ENCODE measurements at regions not wholly inside any gene's neighbourhood (a gene's known extent, or its start where the extent isn't known, plus 50 kb on each side); places are given as distances from the start of the nearest gene placed in this dataset.

DNA sequence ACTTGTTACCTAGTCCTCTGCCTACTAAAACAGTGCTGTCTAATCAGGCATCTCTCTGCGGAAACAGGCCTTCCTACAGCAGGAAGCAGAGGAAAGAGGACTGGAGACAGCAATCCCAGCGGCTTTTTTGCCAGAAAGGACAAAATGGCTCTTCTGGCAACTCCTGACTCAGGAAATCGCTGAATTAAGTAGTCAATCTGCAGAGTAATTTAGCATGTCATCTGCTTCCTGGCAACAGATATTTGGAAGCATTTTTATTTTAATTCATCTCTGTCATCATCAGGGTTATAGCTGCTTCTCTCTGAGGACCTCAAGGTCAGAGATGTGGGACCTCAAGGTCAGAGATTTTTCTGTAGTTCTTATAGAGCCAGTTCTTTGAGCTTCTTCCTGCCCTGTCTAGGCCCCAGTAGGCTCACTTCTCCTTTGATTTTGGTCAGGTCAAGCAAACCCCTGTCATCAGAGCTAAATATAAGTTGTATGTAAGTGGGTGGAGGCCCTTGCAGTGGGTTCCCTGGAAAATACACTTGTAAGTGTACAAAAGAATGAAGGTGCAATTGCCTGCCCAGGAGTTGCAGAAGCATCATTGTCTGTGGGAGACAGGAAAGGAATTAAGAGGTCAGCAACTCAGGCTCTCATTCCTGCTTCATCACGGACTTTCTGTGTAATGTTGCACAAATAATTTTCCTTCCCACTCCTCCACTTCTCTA lies 229.4 kb downstream of the ALDH8A1 start:
- Histone ChIP-seq H3K9me1 (replicated peaks; ENCODE audit: control insufficient read depth, extremely low read depth, insufficient read depth, low read length) (no peaks in the 10 kb centered on the region), H3K4me1 (ENCODE audit: control insufficient read depth, extremely low read depth, insufficient read depth, low read length) (peaks cover 37% of the 10 kb centered on the region), H3K9ac (replicated peaks; ENCODE audit: extremely low read depth, insufficient read depth, low read length) (peak overlapping the region; percentile 6), H3K36me3 (ENCODE audit: control insufficient read depth in 2 of 2, extremely low read depth in 1 of 2, insufficient read depth in 2 of 2, low read length in 2 of 2) (no peaks in the 10 kb centered on the region), H3K4me2 (ENCODE audit: insufficient read depth, low read length) (peak overlapping the region; percentile 35), H3K9me3 (replicated peaks; ENCODE audit: control insufficient read depth, insufficient read depth, low read length) (no peaks in the 10 kb centered on the region), H4K20me1 (replicated peaks; ENCODE audit: control insufficient read depth, extremely low read depth, insufficient read depth, low read length) (no peaks in the 10 kb centered on the region), H3K79me2 (ENCODE audit: control insufficient read depth, insufficient read depth, low read length) (no peaks in the 10 kb centered on the region), H3K27ac (ENCODE audit: insufficient read depth, low read depth, low read length) (peak overlapping the region; percentile 74), H3K27me3 (ENCODE audit: control insufficient read depth in 2 of 2, insufficient read depth in 2 of 2, low read length in 2 of 2) (no peaks in the 10 kb centered on the region), H3K4me3 (replicated peaks in 1 of 3; ENCODE audit: insufficient read depth in 1 of 3, low read depth in 1 of 3, low read length in 3 of 3) (no peak overlapping the region), H2AFZ (ENCODE audit: low read depth, low read length) (no peak overlapping the region)
- FAIRE-seq = peak; percentile 99
- peak; percentile 94 for DNase-seq (ENCODE audit: low read depth, low spot score)
- ChIA-PET CTCF (interaction anchor here (0.9 to 2.5 kb wide), 9 partner anchors 14 to 546 kb away, joined by 3 to 10 read pairs (median 4); no protein-coding TSS in a partner anchor), POLR2A (interaction anchor here (1.1 kb wide), 1 partner anchor 544 kb away, joined by 3 read pairs; no protein-coding TSS in a partner anchor)
- no TSS peak for BruUV-seq (replicated peaks)
- intact Hi-C loops (cut with micrococcal nuclease) (loop anchor here (1.0 to 5.0 kb wide), 7 partner anchors 20 to 546 kb away; no protein-coding TSS in a partner anchor), dilution Hi-C loops (cut with MboI; ENCODE audit: extremely low pct_ligation_motif_present, low sequenced_read_pairs) (no loop called here)
- TF ChIP-seq POLR2AphosphoS5 (IDR thresholded peaks at IDR 0.05; ENCODE audit: insufficient read depth, low read depth, low read length) (peak; percentile 88), FOS (IDR thresholded peaks at IDR 0.05; ENCODE audit: borderline replicate concordance, insufficient read depth, low read length) (peak; percentile 66), MYC (IDR thresholded peaks at IDR 0.05; ENCODE audit: low read depth, low read length) (no peak), EZH2 (IDR thresholded peaks at IDR 0.05; ENCODE audit: borderline replicate concordance, low read depth, low read length, severe bottlenecking) (no peak), GATA2 (IDR thresholded peaks at IDR 0.05; ENCODE audit: insufficient read depth, insufficient read length, low read depth, low read length) (peak; percentile 97), POLR2A (IDR thresholded peaks at IDR 0.05; ENCODE audit: low read depth, low read length) (peak; percentile 61), JUN (IDR thresholded peaks at IDR 0.05; ENCODE audit: borderline replicate concordance, insufficient read depth, insufficient read length, low read depth) (peak; percentile 32)
- TF ChIP-seq, protein P1, sequence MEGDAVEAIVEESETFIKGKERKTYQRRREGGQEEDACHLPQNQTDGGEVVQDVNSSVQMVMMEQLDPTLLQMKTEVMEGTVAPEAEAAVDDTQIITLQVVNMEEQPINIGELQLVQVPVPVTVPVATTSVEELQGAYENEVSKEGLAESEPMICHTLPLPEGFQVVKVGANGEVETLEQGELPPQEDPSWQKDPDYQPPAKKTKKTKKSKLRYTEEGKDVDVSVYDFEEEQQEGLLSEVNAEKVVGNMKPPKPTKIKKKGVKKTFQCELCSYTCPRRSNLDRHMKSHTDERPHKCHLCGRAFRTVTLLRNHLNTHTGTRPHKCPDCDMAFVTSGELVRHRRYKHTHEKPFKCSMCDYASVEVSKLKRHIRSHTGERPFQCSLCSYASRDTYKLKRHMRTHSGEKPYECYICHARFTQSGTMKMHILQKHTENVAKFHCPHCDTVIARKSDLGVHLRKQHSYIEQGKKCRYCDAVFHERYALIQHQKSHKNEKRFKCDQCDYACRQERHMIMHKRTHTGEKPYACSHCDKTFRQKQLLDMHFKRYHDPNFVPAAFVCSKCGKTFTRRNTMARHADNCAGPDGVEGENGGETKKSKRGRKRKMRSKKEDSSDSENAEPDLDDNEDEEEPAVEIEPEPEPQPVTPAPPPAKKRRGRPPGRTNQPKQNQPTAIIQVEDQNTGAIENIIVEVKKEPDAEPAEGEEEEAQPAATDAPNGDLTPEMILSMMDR (IDR thresholded peaks at IDR 0.05; ENCODE audit: extremely low read depth in 1 of 2, insufficient read depth in 1 of 2, low read depth in 1 of 2, low read length in 2 of 2) = no peak
- TF ChIP-seq, protein P2, sequence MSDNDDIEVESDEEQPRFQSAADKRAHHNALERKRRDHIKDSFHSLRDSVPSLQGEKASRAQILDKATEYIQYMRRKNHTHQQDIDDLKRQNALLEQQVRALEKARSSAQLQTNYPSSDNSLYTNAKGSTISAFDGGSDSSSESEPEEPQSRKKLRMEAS (IDR thresholded peaks at IDR 0.05; ENCODE audit: insufficient read depth, insufficient read length) = no peak

Measured in endothelial cell of umbilical vein (primary cell).